CD4-positive, alpha-beta T cell treated with Interleukin-21 for 1 hour (primary cell): ENCODE measurements at regions not wholly inside any gene's neighbourhood (a gene's known extent, or its start where the extent isn't known, plus 50 kb on each side); places are given as distances from the start of the nearest gene placed in this dataset.
"Not testable (repeated sequence)": the region's sequence is repeated elsewhere in the genome, so short reads cannot be mapped to it uniquely, and the experiment has no call there.

Experiments
- DNase-seq: peaks from one replicate; pipeline ENCODE4 v3.0.0-alpha.2; 2020

GRCh38 chr7:131722371-131722770, 165.9 kb upstream of the PODXL start:
- no peak for DNase-seq

- no peak for DNase-seq
Observed at GRCh38 chr7:131721660-131722059, 165.2 kb upstream of the PODXL start.

- DNase-seq = no peak
Observed at GRCh38 chr7:131720703-131721102, 164.3 kb upstream of the PODXL start.

- DNase-seq = no peak
Observed at GRCh38 chr7:131717181-131717580, 160.8 kb upstream of the PODXL start.

- no peak for DNase-seq
Observed at GRCh38 chr7:131699323-131699722, 142.9 kb upstream of the PODXL start.

GRCh38 chr7:131692131-131692960, 135.9 kb upstream of the PODXL start:
- DNase-seq = peak; percentile 3

GRCh38 chr7:131691454-131692130, 135.2 kb upstream of the PODXL start:
- DNase-seq = no peak

GRCh38 chr7:131690441-131690840, 134.0 kb upstream of the PODXL start:
- no peak for DNase-seq

GRCh38 chr7:131689662-131690234, 133.3 kb upstream of the PODXL start:
- no peak for DNase-seq

GRCh38 chr7:131688738-131689661, 132.6 kb upstream of the PODXL start:
- peak; percentile 57 for DNase-seq

- DNase-seq = no peak
Observed at GRCh38 chr7:131687296-131687695, 130.9 kb upstream of the PODXL start.

GRCh38 chr7:131686833-131687232, 130.4 kb upstream of the PODXL start:
- DNase-seq = no peak

- DNase-seq = no peak
Observed at GRCh38 chr7:131683536-131684125, 127.2 kb upstream of the PODXL start.

GRCh38 chr7:131681961-131682360, 125.5 kb upstream of the PODXL start:
- DNase-seq = no peak

GRCh38 chr7:131679071-131679470, 122.6 kb upstream of the PODXL start:
- not testable (repeated sequence) for DNase-seq

- DNase-seq = not testable (repeated sequence)
Observed at GRCh38 chr7:131676850-131677249, 120.4 kb upstream of the PODXL start.

GRCh38 chr7:131674131-131674530, 117.7 kb upstream of the PODXL start:
- no peak for DNase-seq

- no peak for DNase-seq
Observed at GRCh38 chr7:131673576-131673975, 117.1 kb upstream of the PODXL start.

GRCh38 chr7:131670406-131670805, 114.0 kb upstream of the PODXL start:
- DNase-seq = no peak

- no peak for DNase-seq
Observed at GRCh38 chr7:131667699-131668098, 111.3 kb upstream of the PODXL start.

GRCh38 chr7:131665021-131665420, 108.6 kb upstream of the PODXL start:
- DNase-seq = no peak

GRCh38 chr7:131664570-131664969, 108.1 kb upstream of the PODXL start:
- no peak for DNase-seq
